ENCODE measurements at regions not wholly inside any gene's neighbourhood (a gene's known extent, or its start where the extent isn't known, plus 50 kb on each side); places are given as distances from the start of the nearest gene placed in this dataset.

GRCh38 chr3:18075799-18076198 lies 333.4 kb upstream of the TBC1D5 start:
- no peak for DNase-seq

DNA sequence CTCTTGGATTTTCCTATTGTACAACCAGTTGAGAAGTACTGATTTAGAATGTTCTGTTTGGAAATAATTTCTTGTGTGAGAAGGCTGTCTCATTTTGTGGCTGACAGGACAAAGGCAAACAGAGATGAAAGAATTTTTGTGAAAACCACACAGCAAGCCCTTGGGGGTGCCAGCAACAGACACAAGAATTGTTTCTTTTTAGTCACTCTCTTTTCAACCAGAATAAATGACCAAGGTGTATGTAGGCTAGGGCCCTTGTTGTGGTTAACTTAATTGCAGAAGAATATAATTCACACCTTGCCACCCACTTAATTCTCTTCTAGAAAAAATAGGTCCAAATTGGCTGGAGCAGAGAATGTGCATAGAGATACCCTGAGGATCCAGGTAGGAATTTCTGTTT lies 329.4 kb upstream of the TBC1D5 start:
- DNase-seq = no peak

DNA sequence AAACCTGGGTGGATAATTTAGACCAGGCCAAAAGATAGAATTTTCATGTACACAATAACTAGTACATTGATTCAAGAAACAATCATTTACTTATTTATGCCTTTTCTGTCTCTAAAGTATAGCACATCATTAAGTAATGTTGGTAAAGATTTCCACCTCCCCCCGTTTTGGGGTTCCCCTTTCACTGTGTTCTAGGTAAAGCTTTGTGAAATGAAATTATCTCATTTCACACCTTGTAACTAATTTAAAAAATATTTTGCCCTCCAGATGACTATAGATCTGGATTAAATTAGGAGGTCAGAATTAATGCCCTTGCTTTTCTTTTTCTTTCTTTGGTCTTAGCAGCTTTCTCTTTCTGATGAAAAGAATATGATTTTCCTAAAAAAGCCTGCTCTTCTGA lies 328.5 kb upstream of the TBC1D5 start:
- no peak for DNase-seq

DNA sequence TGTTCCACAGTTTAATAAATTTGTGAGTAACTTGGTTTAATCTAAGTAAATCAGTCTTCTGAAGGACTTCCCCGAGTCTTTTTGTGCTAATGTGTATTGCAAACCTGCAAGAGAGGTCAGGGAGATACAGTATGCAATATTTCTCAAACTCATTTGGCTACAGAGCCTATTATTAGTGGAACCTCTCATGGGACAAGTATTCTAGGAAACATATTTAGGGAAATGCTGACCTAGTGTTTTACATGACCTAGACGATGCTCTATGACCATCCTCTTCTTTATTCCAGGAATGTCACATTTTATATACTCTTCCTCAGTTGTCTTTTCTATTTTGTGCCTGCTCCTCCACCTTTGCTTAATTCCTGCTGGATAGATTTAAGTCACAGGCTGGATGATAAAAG lies 327.8 kb upstream of the TBC1D5 start:
- no peak for DNase-seq

GRCh38 chr3:18069568-18069967 lies 327.1 kb upstream of the TBC1D5 start:
- no peak for DNase-seq

- DNase-seq = no peak
Measured at GRCh38 chr3:18066899-18067582, 324.6 kb upstream of the TBC1D5 start.

GRCh38 chr3:18064586-18064985 lies 322.2 kb upstream of the TBC1D5 start:
- DNase-seq = no peak

- DNase-seq = no peak
Measured at GRCh38 chr3:18062657-18063025, 320.2 kb upstream of the TBC1D5 start.

GRCh38 chr3:18061737-18062656 lies 319.6 kb upstream of the TBC1D5 start:
- DNase-seq = no peak

DNA sequence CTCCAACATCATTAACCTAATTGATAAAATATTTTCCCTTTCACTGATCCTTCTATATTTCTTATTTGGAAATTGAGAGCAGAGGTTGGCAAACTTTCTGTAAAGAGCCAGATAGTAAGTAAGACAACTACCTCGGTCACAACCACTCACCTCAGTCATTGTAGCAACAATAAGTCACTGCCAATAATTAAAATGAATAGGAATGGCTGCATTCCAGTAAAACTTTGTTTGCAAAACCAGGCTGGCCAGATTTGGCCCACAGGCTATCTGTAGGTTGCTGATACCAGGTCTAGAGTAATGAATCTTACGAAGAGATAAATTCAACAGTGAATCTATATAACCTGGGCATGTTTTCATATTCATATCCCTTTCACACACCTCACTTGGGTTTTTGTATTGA lies 316.2 kb upstream of the TBC1D5 start:
- DNase-seq = no peak

DNA sequence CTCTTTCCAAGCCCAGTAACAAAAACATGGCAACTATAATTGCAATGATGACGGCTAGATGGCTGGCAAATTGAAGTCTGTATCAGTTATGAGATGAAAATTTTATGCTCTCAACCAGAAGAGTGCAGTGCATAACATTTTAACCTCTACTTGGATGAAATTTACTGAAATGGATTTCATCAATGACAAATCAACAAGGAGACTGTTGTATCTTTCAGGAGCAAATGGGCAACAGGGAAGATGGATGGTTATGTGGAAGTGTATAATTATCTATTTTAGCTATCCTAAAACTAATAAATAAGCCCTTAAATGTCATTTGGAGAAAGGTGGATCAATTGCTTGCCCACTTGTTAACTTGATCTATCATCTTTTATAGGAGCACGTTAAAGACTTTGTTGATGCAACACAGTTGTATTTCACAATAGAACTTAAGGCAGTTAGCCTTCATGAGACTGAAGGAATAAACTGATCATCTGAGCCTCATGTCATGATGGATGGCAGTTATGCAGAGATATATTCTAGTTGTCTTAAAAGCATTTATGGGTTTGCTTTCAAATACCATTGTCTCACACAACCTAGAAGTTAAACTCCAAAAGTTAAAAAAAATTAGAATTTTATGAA lies 315.1 kb upstream of the TBC1D5 start:
- DNase-seq = no peak

- DNase-seq = no peak
Measured at GRCh38 chr3:18054625-18055024, 312.2 kb upstream of the TBC1D5 start.

GRCh38 chr3:18051306-18051705 lies 308.9 kb upstream of the TBC1D5 start:
- DNase-seq = no peak

- no peak for DNase-seq
Measured at GRCh38 chr3:18049096-18049495, 306.7 kb upstream of the TBC1D5 start.

DNA sequence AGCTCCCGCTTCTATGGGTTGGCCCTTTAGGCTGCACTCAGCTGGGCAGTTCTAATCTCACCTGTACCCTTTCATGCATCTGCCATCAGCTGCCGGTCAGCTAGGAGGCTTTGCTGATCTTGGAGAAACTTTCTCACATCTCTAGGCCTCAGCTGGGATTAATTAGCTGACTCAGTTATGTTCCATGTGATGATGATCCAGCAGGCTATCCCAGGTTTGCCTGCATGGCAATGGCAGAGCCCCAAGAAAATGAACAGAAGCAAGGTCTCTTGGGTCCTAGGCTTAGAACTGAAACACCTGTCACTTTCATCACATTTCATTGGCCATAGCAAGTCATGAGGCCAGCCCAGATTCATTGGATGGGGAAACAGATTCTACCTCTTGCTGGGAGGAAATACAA lies 304.6 kb upstream of the TBC1D5 start:
- DNase-seq = no peak

DNA sequence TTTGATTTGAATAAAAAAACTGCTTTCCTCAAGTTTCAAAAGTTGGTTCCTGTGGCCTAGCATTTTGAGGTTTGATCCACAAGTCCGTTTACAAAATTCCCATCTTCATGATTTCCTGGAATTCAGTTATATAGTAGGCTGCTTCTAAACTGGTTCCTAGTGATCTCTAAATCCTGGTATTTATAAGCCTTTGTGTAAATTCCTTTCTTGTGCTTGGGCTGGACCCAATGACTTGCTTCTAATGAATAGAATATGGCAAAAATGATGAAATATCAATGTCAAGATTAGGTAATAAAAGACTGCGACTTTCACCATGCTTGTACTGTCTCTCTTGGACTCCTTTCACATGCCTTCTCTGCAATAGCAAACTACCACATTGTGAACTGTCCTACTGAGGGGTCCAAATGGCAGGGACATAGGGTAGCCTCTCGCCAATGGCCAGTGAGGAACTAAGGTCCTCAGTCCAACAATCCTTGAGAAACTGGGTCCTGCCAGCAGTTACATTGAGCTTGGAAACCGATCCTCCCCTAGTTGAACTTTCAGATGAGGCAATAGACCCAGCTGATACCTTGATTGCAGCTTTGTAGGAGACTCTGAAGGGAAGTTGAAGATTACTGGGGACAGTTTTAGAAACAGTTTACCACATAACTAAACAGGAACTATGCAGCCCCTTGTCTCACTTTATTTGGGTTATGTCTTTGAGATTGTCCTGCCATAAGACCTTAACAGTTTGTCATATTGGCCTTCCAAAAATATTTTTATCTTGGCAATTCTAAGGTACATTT lies 303.9 kb upstream of the TBC1D5 start:
- no peak for DNase-seq

DNA sequence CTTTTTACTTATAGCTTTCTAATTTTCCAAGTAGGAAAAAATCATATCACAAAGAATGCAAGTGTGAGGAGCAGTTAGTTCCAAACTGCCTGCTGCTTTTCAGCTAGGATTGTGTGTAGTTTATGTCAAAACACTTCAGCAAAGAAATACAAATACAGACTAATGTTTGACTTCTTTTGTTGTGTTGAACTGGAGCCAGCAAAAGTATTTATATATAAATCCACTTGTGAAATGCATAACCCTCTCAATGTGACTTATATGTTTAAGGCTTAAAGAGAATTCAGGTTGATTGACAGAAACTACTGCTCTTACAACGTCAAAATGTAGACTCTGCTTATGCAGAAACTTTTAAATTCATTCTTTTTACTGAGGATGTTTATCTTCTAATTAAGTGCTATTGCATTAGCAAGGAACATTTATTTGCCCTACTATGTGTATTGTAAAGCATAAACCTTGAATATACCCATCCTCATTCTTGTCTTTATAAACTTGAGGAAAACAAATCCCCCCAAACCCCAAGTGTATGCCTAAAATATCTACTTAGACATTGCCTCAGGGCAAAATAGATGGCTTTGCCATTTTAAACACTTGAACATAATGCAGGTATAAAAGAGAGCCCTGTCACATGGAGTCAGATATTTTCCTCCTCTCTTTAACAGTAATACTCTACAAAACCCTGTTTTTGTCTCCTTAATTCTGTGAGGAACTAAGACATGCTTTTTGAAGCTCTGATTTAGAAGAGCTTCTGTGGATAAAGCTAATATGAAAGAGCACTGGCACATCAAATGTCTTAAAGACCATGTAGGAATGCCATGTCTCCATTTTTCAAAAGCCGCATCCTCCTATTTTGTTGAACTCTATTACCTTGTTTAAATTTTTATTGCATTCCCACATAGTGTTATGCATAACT lies 302.8 kb upstream of the TBC1D5 start:
- DNase-seq = no peak

- DNase-seq = no peak
Measured at GRCh38 chr3:18044191-18044590, 301.8 kb upstream of the TBC1D5 start.

DNA sequence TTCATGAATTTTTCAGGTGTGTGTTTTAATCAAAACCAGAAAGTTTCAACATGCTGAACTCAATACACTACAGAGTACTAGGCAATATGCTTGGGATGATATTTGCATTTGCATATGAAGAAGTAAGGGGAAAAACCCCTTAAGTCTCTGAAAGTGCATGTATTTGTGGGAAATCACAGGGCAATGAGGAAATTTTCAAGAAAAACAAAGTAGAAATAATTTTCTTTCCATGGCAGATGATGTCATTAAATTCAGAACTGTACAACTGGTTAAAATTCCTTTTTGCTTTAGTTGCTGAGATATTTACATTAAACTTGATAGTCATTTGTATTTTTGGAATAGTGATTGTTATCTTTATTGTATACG lies 294.0 kb upstream of the TBC1D5 start:
- no peak for DNase-seq

- DNase-seq = no peak
Measured at GRCh38 chr3:18035641-18036449, 293.4 kb upstream of the TBC1D5 start.

DNA sequence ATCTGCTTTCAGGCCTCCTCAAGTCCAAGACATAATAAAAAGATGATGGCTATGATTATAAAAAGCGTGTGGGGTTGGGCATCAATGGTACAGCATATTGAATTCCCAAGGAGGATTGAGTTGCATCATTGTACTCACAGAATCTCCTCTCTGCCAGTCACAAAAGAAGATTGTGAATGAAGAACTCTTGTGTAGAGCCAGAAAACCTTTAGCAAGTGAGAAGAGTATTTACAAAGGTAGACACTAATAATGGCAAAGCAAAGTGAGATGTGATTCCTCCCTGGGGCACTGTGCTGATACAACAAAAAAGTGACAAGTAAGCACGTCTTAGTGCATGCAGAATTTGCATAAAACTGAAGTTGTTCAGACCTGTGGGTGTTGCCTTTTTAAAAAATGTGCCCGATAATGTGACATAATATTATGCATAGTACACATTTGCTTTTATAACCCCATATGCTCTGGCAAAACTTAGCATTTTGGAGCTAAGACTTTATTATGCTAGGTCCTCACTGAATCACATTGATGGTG lies 291.2 kb upstream of the TBC1D5 start:
- no peak for DNase-seq
